OCI-LY3 (cell line): ENCODE measurements at regions not wholly inside any gene's neighbourhood (a gene's known extent, or its start where the extent isn't known, plus 50 kb on each side); places are given as distances from the start of the nearest gene placed in this dataset.

Experiments
- CTCF ChIP-seq: fragments of 200-600, 300-600 bp; sonication (generic); IDR thresholded peaks from 2 replicates; pipeline ENCODE4 v1.5.1; 2014; ENCODE audit warnings: antibody characterized with exemption, low read length, low read depth
- EZH2phosphoT487 ChIP-seq: fragments of 200-600 bp; shearing (Covaris generic); IDR thresholded peaks from 2 replicates; pipeline ENCODE4 v1.6.1; 2018; ENCODE audit warnings: antibody characterized with exemption, mixed run types, low read depth

GRCh38 chr3:163572856-163573255, 1505.4 kb downstream of the SI start:
- TF ChIP-seq CTCF (no peak), EZH2phosphoT487 (no peak)
